HG02571 (cell line): ENCODE measurements at regions not wholly inside any gene's neighbourhood (a gene's known extent, or its start where the extent isn't known, plus 50 kb on each side); places are given as distances from the start of the nearest gene placed in this dataset.
"Not testable (repeated sequence)": the region's sequence is repeated elsewhere in the genome, so short reads cannot be mapped to it uniquely, and the experiment has no call there.

Experiments used
- ATAC-seq: cut with Tn5 transposase; IDR thresholded peaks from one replicate; pipeline ENCODE4 v1.9.1; 2021; ENCODE audit warnings: mild to moderate bottlenecking, moderate library complexity; ENCODE audit not compliant: unreplicated experiment

- ATAC-seq: no peak
Observed at GRCh38 chr2:113341191-113341869, 62.6 kb upstream of the PAX8 start.

DNA sequence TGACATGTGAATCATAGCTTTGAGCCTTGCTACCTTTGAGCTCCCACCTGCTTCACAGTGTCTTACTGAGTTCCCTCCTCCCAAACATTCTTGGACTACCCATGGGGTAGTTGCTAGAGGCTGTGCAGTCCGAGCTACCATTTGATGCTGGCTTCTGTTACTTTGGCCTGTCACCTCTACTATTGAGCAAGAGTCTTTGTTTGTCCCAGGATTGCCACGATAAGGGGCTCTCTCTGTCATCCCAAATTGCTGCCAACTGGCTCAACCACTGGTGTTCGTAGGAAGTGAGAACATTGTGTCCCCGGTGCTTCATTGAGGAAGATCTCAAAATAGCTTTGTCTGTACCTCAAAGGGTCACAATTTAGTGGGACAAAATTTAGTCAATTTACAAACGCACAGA, 59.1 kb upstream of the PAX8 start:
- no peak for ATAC-seq

DNA sequence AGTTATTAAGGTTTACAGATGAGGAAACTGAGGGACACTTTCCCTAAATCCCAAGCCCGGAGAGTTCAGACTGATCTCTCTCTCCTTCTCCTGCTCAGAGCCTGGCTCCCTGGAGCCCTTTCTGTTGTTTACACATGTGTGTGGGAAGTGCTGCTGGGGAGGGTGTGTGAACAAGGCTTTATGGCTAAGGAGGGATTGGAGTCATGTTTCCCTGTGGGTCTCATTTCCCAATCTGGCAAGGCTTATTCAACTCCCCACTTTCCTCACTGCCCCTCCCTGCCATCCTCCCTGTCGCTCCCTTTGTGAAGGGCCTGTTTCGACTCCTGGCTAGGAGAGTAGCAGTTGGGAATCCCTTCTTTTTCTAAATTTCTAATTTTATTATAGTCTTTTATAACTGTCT, 57.3 kb upstream of the PAX8 start:
- ATAC-seq: not testable (repeated sequence)

DNA sequence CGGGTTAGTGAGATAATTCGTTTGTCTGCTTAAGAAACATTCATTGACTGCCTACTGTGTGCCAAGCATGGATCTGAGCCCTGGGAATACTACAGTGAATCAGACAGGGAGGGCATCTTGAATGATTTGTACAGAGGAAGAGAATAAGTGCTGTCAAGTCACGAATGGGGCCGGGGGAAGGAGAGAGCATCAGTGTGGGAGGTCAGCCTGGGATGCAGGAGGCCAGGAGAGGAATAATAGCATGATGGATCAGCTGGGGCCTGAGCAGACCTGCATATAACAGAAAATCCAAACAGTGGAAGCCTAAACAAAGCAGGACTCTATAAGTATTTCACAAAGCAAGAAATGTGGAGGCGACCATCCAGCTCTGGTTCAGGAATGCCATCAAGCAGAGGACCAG, 55.4 kb upstream of the PAX8 start:
- ATAC-seq: no peak

DNA sequence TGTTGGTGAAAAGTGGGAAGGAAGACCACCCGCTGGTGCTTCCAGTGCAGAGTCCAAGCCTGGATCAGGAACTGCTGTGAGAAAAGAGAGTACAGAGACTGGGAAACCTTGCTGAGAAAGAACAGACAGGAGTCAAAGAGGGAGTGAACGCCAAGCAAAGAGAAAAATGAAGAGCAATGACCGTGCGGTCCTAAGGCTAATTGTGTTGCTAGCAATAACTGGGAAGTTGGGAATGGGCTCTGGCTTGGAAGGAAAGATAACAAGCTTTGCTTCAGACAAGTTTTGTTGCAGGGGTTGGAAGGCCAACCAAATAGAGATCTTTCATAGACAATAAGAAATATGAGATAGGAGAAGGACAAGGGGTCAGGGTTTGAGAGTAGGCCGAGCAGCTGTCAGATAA, 55.0 kb upstream of the PAX8 start:
- ATAC-seq: not testable (repeated sequence)

GRCh38 chr2:113330060-113330767, 51.5 kb upstream of the PAX8 start:
- not testable (repeated sequence) for ATAC-seq

- not testable (repeated sequence) for ATAC-seq
Observed at GRCh38 chr2:113328973-113329372, 50.3 kb upstream of the PAX8 start.

GRCh38 chr2:113328572-113328971, 49.9 kb upstream of the PAX8 start:
- not testable (repeated sequence) for ATAC-seq
